ENCODE measurements at regions not wholly inside any gene's neighbourhood (a gene's known extent, or its start where the extent isn't known, plus 50 kb on each side); places are given as distances from the start of the nearest gene placed in this dataset.

DNA sequence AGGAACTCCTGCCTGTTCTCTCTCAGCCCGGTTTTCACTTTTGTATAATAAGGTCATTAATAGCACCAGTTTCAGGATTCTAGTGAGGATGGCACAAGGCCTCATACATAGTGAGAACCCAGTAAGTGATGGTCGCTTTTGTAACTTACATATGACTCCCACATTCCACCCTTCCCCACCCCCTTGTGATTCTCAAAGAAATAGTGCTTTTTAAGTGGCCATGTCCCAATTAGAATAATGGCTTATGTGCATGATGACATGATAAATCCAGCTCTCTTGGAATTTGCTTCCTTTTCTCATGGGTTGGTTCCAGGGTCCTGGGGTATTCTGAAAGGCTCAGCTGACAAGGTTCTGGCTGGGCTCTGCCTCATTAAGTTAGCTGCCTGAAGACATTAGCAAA, 189.9 kb downstream of the URB2 start:
- TF ChIP-seq NR1H2 (CRISPR knock-in tag; IDR thresholded peaks at IDR 0.05), result no peak
- TF ChIP-seq CREB1 (CRISPR knock-in tag; IDR thresholded peaks at IDR 0.05), result no peak
- TF ChIP-seq, protein P1, sequence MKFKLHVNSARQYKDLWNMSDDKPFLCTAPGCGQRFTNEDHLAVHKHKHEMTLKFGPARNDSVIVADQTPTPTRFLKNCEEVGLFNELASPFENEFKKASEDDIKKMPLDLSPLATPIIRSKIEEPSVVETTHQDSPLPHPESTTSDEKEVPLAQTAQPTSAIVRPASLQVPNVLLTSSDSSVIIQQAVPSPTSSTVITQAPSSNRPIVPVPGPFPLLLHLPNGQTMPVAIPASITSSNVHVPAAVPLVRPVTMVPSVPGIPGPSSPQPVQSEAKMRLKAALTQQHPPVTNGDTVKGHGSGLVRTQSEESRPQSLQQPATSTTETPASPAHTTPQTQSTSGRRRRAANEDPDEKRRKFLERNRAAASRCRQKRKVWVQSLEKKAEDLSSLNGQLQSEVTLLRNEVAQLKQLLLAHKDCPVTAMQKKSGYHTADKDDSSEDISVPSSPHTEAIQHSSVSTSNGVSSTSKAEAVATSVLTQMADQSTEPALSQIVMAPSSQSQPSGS (CRISPR knock-in tag; IDR thresholded peaks at IDR 0.05; ENCODE audit: borderline replicate concordance, low read depth), result no peak
- TF ChIP-seq, protein P2, sequence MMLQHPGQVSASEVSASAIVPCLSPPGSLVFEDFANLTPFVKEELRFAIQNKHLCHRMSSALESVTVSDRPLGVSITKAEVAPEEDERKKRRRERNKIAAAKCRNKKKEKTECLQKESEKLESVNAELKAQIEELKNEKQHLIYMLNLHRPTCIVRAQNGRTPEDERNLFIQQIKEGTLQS (CRISPR knock-in tag; conservative IDR thresholded peaks at IDR 0.05), result no peak
- TF ChIP-seq, protein P3, sequence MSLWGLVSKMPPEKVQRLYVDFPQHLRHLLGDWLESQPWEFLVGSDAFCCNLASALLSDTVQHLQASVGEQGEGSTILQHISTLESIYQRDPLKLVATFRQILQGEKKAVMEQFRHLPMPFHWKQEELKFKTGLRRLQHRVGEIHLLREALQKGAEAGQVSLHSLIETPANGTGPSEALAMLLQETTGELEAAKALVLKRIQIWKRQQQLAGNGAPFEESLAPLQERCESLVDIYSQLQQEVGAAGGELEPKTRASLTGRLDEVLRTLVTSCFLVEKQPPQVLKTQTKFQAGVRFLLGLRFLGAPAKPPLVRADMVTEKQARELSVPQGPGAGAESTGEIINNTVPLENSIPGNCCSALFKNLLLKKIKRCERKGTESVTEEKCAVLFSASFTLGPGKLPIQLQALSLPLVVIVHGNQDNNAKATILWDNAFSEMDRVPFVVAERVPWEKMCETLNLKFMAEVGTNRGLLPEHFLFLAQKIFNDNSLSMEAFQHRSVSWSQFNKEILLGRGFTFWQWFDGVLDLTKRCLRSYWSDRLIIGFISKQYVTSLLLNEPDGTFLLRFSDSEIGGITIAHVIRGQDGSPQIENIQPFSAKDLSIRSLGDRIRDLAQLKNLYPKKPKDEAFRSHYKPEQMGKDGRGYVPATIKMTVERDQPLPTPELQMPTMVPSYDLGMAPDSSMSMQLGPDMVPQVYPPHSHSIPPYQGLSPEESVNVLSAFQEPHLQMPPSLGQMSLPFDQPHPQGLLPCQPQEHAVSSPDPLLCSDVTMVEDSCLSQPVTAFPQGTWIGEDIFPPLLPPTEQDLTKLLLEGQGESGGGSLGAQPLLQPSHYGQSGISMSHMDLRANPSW (CRISPR knock-in tag; conservative IDR thresholded peaks at IDR 0.05; ENCODE audit: low read depth), result no peak
- TF ChIP-seq, protein P4, sequence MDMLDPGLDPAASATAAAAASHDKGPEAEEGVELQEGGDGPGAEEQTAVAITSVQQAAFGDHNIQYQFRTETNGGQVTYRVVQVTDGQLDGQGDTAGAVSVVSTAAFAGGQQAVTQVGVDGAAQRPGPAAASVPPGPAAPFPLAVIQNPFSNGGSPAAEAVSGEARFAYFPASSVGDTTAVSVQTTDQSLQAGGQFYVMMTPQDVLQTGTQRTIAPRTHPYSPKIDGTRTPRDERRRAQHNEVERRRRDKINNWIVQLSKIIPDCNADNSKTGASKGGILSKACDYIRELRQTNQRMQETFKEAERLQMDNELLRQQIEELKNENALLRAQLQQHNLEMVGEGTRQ (CRISPR knock-in tag; IDR thresholded peaks at IDR 0.05), result no peak
- no peak for TF ChIP-seq CTCF (IDR thresholded peaks at IDR 0.05)
- no peak for TF ChIP-seq ELF4 (CRISPR knock-in tag; IDR thresholded peaks at IDR 0.05; ENCODE audit: low read depth)
- TF ChIP-seq SP1 (CRISPR knock-in tag; conservative IDR thresholded peaks at IDR 0.05), result no peak
- TF ChIP-seq JAZF1 (CRISPR knock-in tag; IDR thresholded peaks at IDR 0.05), result no peak
- TF ChIP-seq NR3C1 (CRISPR knock-in tag; conservative IDR thresholded peaks at IDR 0.05; ENCODE audit: low read depth), result no peak
- TF ChIP-seq ZNF512 (CRISPR knock-in tag; IDR thresholded peaks at IDR 0.05; ENCODE audit: borderline replicate concordance), result no peak
